GM12874 (cell line): ENCODE measurements at regions not wholly inside any gene's neighbourhood (a gene's known extent, or its start where the extent isn't known, plus 50 kb on each side); places are given as distances from the start of the nearest gene placed in this dataset.

ENCODE experiments used
- TF ChIP-seq, protein P1 (sequence below): IDR thresholded peaks from 2 replicates; pipeline ENCODE4 v1.5.1; 2011; ENCODE audit warnings: low read depth, mild to moderate bottlenecking, control low read depth, low read length, moderate library complexity; ENCODE audit not compliant: insufficient read depth

- TF ChIP-seq, protein P1, sequence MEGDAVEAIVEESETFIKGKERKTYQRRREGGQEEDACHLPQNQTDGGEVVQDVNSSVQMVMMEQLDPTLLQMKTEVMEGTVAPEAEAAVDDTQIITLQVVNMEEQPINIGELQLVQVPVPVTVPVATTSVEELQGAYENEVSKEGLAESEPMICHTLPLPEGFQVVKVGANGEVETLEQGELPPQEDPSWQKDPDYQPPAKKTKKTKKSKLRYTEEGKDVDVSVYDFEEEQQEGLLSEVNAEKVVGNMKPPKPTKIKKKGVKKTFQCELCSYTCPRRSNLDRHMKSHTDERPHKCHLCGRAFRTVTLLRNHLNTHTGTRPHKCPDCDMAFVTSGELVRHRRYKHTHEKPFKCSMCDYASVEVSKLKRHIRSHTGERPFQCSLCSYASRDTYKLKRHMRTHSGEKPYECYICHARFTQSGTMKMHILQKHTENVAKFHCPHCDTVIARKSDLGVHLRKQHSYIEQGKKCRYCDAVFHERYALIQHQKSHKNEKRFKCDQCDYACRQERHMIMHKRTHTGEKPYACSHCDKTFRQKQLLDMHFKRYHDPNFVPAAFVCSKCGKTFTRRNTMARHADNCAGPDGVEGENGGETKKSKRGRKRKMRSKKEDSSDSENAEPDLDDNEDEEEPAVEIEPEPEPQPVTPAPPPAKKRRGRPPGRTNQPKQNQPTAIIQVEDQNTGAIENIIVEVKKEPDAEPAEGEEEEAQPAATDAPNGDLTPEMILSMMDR, result no peak
Measured at GRCh38 chr1:11350265-11350664, 77.3 kb downstream of the UBIAD1 start.

DNA sequence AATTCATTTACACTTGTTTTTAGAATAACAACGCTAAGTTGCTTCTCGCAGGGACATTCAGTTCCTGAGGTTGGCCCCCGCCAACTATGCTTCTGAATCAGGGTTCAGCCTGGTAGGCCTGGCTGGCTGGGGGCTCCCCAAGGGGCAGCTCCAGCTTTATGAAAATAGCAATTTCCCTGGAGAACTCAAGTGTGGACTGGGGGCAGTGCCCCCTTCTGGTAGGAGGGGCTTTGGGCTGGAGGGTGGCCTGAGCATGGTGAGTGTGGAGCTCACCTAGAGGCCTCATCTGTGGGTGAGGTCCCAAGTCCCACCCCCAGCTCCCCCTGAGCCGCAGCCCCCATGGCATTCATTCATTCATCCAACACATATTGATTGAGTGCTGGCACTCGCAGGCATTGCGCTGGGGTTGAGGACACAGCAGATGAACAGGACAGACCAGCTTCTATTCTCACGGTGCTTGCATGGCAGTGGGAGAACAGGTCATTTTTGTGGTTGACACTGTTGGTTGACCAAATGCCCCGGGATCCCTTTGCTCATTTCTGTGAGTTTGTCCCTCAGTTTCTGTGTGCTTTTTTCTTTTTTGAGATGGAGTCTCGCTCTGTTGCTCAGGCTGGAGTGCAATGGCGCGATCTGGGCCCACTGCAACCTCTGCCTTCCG is 79.2 kb downstream of the UBIAD1 start:
- TF ChIP-seq, protein P1, result no peak

DNA sequence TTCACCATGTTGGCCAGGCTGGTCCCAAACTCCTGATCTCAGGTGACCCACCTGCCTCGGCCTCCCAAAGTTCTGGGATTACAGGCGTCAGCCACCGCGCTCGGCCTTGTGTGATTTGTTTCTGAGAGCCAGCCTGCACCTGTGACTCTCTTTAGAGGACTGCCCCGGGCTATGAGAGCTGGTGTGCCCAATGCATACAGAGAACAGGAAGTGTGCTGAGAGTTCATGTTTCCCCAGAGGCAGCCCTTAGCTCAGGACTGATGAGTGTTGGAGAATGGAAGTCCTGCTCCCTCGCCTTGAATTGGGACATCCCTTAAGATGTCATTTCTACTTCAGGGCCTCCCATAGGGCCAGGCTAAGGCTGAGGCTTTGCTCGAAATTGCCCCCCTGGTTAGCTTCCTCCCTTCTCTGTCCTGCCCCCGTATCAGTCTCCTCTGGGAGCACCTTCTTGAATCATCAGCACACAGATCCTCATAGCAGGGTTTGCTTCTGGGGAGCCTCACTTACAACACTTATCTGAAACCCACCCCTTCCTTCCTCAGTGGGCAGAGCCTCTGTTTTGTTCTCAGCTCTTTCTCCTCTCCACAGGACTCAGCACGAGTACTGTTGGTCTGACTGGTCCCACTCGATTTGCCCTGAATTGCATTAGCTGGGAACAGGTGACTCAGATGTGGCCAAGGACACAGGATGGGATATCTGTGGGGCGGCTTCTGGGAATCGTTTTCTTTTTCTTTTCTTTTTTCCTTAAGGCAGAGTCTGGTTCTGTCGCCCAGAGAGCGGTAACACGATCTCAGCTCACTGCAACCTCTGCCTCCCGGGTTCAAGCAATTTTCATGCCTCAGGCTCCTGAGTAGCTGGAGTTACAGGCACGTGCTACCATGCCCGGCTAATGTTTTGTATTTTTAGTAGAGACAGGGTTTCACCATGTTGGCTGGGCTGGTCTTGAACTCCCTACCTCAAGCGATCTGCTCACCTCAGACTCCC is 80.1 kb downstream of the UBIAD1 start:
- TF ChIP-seq, protein P1, result no peak

DNA sequence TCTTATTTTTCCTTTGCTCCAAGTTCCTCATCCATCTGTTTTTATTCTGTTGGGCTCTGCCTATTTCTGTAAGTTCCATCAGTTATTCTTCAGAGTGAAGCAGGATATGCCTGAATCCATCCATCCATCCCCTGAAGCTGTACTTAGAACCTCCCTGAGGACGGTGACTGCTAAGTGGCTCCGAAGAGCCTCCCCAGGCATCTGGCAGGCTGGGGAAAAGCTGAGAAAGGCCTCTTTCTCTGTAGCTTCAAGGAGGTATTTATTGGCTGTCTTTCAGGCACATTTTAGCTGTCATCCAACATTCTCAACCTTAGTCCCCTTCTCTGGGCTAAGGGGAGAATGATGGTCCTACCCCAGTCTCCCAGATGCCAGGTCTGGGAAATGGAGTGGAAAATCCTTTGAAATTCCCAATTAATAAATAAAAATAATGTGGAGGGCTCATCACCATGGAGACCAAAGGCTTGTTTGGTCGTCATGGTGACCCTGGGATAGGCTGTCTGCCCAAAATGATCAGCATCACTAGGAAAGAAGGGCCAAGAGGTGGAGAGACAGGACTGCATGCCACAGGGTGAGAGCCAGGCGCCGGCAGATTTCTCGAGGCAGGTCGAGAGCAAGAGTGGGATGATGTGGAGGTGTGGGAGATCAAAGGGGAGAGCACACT is 82.0 kb downstream of the UBIAD1 start:
- TF ChIP-seq, protein P1, result no peak

- TF ChIP-seq, protein P1, result no peak
Measured at GRCh38 chr1:11355559-11356475, 82.8 kb downstream of the UBIAD1 start.

- TF ChIP-seq, protein P1, result no peak
Measured at GRCh38 chr1:11357276-11357675, 84.3 kb downstream of the UBIAD1 start.
